Fibroblast of lung (primary cell): ENCODE measurements at regions not wholly inside any gene's neighbourhood (a gene's known extent, or its start where the extent isn't known, plus 50 kb on each side); places are given as distances from the start of the nearest gene placed in this dataset.
A peak's percentile ranks its signal among the peaks of the same experiment; 100 is the strongest.

Experiments used
- DNase-seq, 2 donors: peaks; one replicate each; pipeline versions ENCODE4 v3.0.0 to v3.0.0-alpha.2; 2010; ENCODE audit warnings: low read depth in 2 of 2
- H2AFZ ChIP-seq: 2 replicates; pipeline ENCODE4 v1.5.1; 2012; ENCODE audit warnings: low read length, control low read depth, inconsistent platforms
- H3K27ac ChIP-seq: 2 replicates; pipeline ENCODE4 v1.5.1; 2011; ENCODE audit warnings: low read length, control low read depth; ENCODE audit not compliant: insufficient read depth
- H3K27me3 ChIP-seq: 2 replicates; pipeline ENCODE4 v1.5.1; 2011; ENCODE audit warnings: mild to moderate bottlenecking, low read length; ENCODE audit not compliant: control insufficient read depth, insufficient read depth
- H3K36me3 ChIP-seq: 2 replicates; pipeline ENCODE4 v1.5.1; 2011; ENCODE audit warnings: low read length; ENCODE audit not compliant: control insufficient read depth, insufficient read depth
- H3K4me1 ChIP-seq: 2 replicates; pipeline ENCODE4 v1.5.1; 2011; ENCODE audit warnings: low read length; ENCODE audit not compliant: control insufficient read depth, insufficient read depth; ENCODE audit errors: extremely low read depth
- H3K4me2 ChIP-seq: 2 replicates; pipeline ENCODE4 v1.5.1; 2011; ENCODE audit warnings: low read length, control low read depth; ENCODE audit not compliant: insufficient read depth; ENCODE audit errors: extremely low read depth
- H3K4me3 ChIP-seq, 4 experiments: fragments of 200-600 bp in 1 of 4; sonication (generic) in 1 of 4; replicated peaks in 1 of 4; 2 replicates each; pipeline ENCODE4 v1.5.1; 2011 to 2016; ENCODE audit warnings: low read length in 4 of 4, low read depth in 3 of 4, mild to moderate bottlenecking in 3 of 4, control low read depth in 2 of 4, inconsistent platforms in 1 of 4, mixed read lengths in 1 of 4; ENCODE audit not compliant: insufficient read depth in 1 of 4; ENCODE audit errors: control extremely low read depth in 1 of 4
- H3K79me2 ChIP-seq: 2 replicates; pipeline ENCODE4 v1.5.1; 2012; ENCODE audit warnings: mild to moderate bottlenecking, low read length, inconsistent platforms; ENCODE audit not compliant: control insufficient read depth, insufficient read depth
- H3K9ac ChIP-seq: 2 replicates; pipeline ENCODE4 v1.5.1; 2011; ENCODE audit warnings: mild to moderate bottlenecking, low read length, control low read depth; ENCODE audit not compliant: insufficient read depth
- H3K9me3 ChIP-seq: 2 replicates; pipeline ENCODE4 v1.5.1; 2012; ENCODE audit warnings: low read depth, low read length; ENCODE audit not compliant: control insufficient read depth, insufficient read depth
- H4K20me1 ChIP-seq: 2 replicates; pipeline ENCODE4 v1.5.1; 2011; ENCODE audit warnings: low read length; ENCODE audit not compliant: control insufficient read depth, insufficient read depth; ENCODE audit errors: extremely low read depth
- EZH2 ChIP-seq: IDR thresholded peaks from 2 replicates; pipeline ENCODE4 v1.5.1; 2012; ENCODE audit warnings: low read length, control low read depth, mild to moderate bottlenecking; ENCODE audit errors: missing control alignments
- TF ChIP-seq, protein P1 (sequence below), 2 donors: IDR thresholded peaks in 1 of 2; conservative IDR thresholded peaks in 1 of 2; 1 replicate in 1 of 2; 2 replicates in 1 of 2; pipeline ENCODE4 v1.5.1; 2011 to 2012; ENCODE audit warnings: low read length in 2 of 2, control low read depth in 1 of 2, inconsistent platforms in 1 of 2, low read depth in 1 of 2, mild to moderate bottlenecking in 1 of 2

DNA sequence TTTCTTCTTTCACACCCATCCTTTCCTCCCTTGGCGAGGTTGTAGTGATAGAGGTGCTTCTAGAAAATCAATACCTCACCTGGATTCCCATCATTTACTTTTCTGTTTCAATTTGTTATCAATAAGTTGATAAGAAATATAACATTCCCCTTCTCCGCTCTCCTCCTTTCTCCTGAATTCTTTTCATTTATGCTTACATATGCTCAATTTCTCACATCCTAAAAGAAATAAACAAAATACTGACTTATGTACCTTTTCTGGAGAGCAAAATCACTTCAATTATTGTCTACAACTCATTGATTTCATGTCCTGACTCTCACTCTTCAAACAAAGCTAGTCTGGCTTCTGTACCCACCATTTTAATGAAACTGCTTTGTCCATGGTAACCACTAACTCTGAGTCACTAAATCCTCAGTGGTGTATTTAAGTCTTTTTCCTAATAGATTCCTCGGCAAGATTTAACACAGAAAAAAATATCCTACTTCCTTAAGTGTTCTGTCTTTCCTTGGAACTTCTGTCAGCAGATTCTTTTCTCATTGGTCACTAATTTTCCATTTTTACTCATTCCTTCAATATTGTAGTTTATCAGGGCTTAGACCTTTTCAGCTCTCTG lies 289.6 kb downstream of the RFPL4B start:
- Histone ChIP-seq H3K27ac (no peak overlapping the region), H3K36me3 (no peaks in the 10 kb centered on the region), H3K4me2 (no peak overlapping the region), H2AFZ (peak overlapping the region; percentile 47), H4K20me1 (no peaks in the 10 kb centered on the region), H3K4me3 (no peak overlapping the region), H3K4me1 (no peaks in the 10 kb centered on the region), H3K9ac (no peak overlapping the region), H3K79me2 (no peaks in the 10 kb centered on the region), H3K27me3 (no peaks in the 10 kb centered on the region), H3K9me3 (no peaks in the 10 kb centered on the region)
- peak; percentile 47 to 90 for DNase-seq
- TF ChIP-seq, protein P1, sequence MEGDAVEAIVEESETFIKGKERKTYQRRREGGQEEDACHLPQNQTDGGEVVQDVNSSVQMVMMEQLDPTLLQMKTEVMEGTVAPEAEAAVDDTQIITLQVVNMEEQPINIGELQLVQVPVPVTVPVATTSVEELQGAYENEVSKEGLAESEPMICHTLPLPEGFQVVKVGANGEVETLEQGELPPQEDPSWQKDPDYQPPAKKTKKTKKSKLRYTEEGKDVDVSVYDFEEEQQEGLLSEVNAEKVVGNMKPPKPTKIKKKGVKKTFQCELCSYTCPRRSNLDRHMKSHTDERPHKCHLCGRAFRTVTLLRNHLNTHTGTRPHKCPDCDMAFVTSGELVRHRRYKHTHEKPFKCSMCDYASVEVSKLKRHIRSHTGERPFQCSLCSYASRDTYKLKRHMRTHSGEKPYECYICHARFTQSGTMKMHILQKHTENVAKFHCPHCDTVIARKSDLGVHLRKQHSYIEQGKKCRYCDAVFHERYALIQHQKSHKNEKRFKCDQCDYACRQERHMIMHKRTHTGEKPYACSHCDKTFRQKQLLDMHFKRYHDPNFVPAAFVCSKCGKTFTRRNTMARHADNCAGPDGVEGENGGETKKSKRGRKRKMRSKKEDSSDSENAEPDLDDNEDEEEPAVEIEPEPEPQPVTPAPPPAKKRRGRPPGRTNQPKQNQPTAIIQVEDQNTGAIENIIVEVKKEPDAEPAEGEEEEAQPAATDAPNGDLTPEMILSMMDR (conservative IDR thresholded peaks at IDR 0.05 in 1 of 2, IDR thresholded peaks at IDR 0.05 in 1 of 2; ENCODE audit: low read depth in 1 of 2, low read length in 2 of 2) = no peak
- TF ChIP-seq EZH2 = no peak

GRCh38 chr6:112639391-112639831 lies 292.3 kb downstream of the RFPL4B start:
- H3K9me3 ChIP-seq = no peaks in the 10 kb centered on the region
- peak; percentile 76 to 86 for DNase-seq
- H3K27ac ChIP-seq = no peak overlapping the region
- no peak overlapping the region for H3K4me3 ChIP-seq
- H3K79me2 ChIP-seq = no peaks in the 10 kb centered on the region
- H3K27me3 ChIP-seq = no peaks in the 10 kb centered on the region
- TF ChIP-seq, protein P1 (conservative IDR thresholded peaks at IDR 0.05 in 1 of 2, IDR thresholded peaks at IDR 0.05 in 1 of 2; ENCODE audit: low read depth in 1 of 2, low read length in 2 of 2) = no peak
- TF ChIP-seq EZH2 = no peak
- no peak overlapping the region for H2AFZ ChIP-seq
- no peaks in the 10 kb centered on the region for H4K20me1 ChIP-seq
- H3K4me2 ChIP-seq = peak overlapping the region; percentile 29
- no peaks in the 10 kb centered on the region for H3K36me3 ChIP-seq
- no peak overlapping the region for H3K9ac ChIP-seq
- no peaks in the 10 kb centered on the region for H3K4me1 ChIP-seq

DNA sequence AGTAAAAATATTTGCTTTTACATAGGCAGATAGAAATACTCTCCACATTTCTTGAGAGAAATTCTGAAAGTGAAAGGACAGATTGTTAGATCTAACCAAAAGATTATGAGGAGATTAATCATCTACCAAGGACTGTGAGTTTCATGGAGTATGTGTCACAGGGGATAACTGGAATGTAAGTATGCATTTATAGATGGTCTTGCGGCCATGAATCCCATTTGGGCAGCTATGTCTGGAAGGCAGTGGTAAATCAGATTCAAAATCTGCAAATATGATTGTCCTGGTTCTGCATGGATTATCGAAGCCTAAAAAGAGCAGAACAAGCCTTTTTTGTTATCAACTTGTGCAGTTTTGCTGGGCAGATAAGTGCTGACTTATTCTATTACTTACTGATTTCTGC lies 293.8 kb downstream of the RFPL4B start:
- Histone ChIP-seq H4K20me1 (no peaks in the 10 kb centered on the region), H3K79me2 (no peaks in the 10 kb centered on the region), H3K4me3 (no peak overlapping the region), H3K27me3 (no peaks in the 10 kb centered on the region), H3K27ac (no peak overlapping the region), H3K9me3 (no peaks in the 10 kb centered on the region), H2AFZ (peak overlapping the region; percentile 31), H3K9ac (no peak overlapping the region), H3K36me3 (no peaks in the 10 kb centered on the region), H3K4me2 (peak overlapping the region; percentile 48), H3K4me1 (no peaks in the 10 kb centered on the region)
- peak; percentile 51 to 95 for DNase-seq
- TF ChIP-seq EZH2 = no peak
- TF ChIP-seq, protein P1 (conservative IDR thresholded peaks at IDR 0.05 in 1 of 2, IDR thresholded peaks at IDR 0.05 in 1 of 2; ENCODE audit: low read depth in 1 of 2, low read length in 2 of 2) = no peak
